ENCODE measurements at regions not wholly inside any gene's neighbourhood (a gene's known extent, or its start where the extent isn't known, plus 50 kb on each side); places are given as distances from the start of the nearest gene placed in this dataset.

- Histone ChIP-seq H3K27me3 (replicated peaks in 1 of 4; ENCODE audit: control insufficient read depth in 3 of 4, extremely low read depth in 1 of 4, insufficient read depth in 3 of 4, low read length in 3 of 4) (no peaks in the 10 kb centered on the region), H3K79me1 (ENCODE audit: low read depth, low read length) (no peaks in the 10 kb centered on the region), H3K18ac (ENCODE audit: extremely low read depth, low read length) (no peak overlapping the region), H2BK15ac (ENCODE audit: low read length) (no peak overlapping the region), H3K36me3 (ENCODE audit: control insufficient read depth in 2 of 4, insufficient read depth in 4 of 4, low read length in 3 of 4) (no peaks in the 10 kb centered on the region), H3K23me2 (ENCODE audit: low read depth, low read length) (peaks cover 2% of the 10 kb centered on the region; the same call in 1 of the 2 replicates), H3K79me2 (ENCODE audit: control insufficient read depth in 1 of 2, insufficient read depth in 2 of 2, low read length in 2 of 2) (no peaks in the 10 kb centered on the region), H3K9me3 (ENCODE audit: insufficient read depth in 2 of 2, low read depth in 1 of 2, low read length in 1 of 2) (no peaks in the 10 kb centered on the region), H3K4me2 (ENCODE audit: insufficient read depth in 1 of 2, low read depth in 2 of 2, low read length in 2 of 2) (0 out of 4 replicates have a peak overlapping the region, but pooled peaks of 1 of the 2 experiments have one; percentile 41), H3K23ac (ENCODE audit: insufficient read length) (no peak overlapping the region), H3K56ac (replicated peaks; ENCODE audit: insufficient read length, low read depth, low read length) (no peak overlapping the region), H3K9ac (replicated peaks in 1 of 4; ENCODE audit: extremely low read depth in 1 of 4, low read depth in 3 of 4, low read length in 3 of 4) (no peak overlapping the region), H3K27ac (ENCODE audit: low read depth, low read length) (no peak overlapping the region), H2AK5ac (ENCODE audit: low read depth, low read length) (no peak overlapping the region), H3K14ac (ENCODE audit: insufficient read length) (no peak overlapping the region), H4K8ac (ENCODE audit: extremely low read depth, insufficient read depth, low read length) (no peak overlapping the region), H2BK20ac (ENCODE audit: low read length) (no peak overlapping the region), H3K4me1 (replicated peaks in 1 of 4; ENCODE audit: control insufficient read depth in 3 of 4, insufficient read depth in 4 of 4, low read length in 3 of 4) (peaks cover 0 to 4% (median 0%) of the 10 kb centered on the region in 4 experiments; a peak in 1 of 7 replicates), H2AFZ (ENCODE audit: low read length) (no peak overlapping the region), H2BK12ac (ENCODE audit: low read depth, low read length) (no peak overlapping the region), H2BK5ac (ENCODE audit: low read depth, low read length) (no peak overlapping the region), H4K91ac (replicated peaks; ENCODE audit: insufficient read length, low read length) (no peak overlapping the region), H3K4me3 (ENCODE audit: extremely low read depth in 1 of 4, insufficient read depth in 2 of 4, low read depth in 3 of 4, low read length in 4 of 4) (no peak overlapping the region), H4K20me1 (replicated peaks in 1 of 2; ENCODE audit: control insufficient read depth in 1 of 2, insufficient read depth in 2 of 2, low read length in 2 of 2) (no peaks in the 10 kb centered on the region), H2BK120ac (replicated peaks; ENCODE audit: low read depth, low read length) (no peak overlapping the region), H3K4ac (replicated peaks; ENCODE audit: insufficient read length, low read depth, low read length) (no peak overlapping the region), H4K5ac (ENCODE audit: insufficient read length, low read depth, low read length) (no peak overlapping the region)
- FAIRE-seq (no peak), DNase-seq (ENCODE audit: low read depth in 1 of 2, low spot score in 2 of 2) (no peak)
- TF ChIP-seq CREB1 (IDR thresholded peaks at IDR 0.05): peak; percentile 32; the same call in 1 of the 2 replicates
- TF ChIP-seq YY1 (IDR thresholded peaks at IDR 0.05; ENCODE audit: low read depth, low read length): no peak
- TF ChIP-seq POLR2AphosphoS5 (IDR thresholded peaks at IDR 0.05; ENCODE audit: low read depth, low read length): no peak
- TF ChIP-seq, protein P1, sequence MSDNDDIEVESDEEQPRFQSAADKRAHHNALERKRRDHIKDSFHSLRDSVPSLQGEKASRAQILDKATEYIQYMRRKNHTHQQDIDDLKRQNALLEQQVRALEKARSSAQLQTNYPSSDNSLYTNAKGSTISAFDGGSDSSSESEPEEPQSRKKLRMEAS (IDR thresholded peaks at IDR 0.05): no peak
- no peak for TF ChIP-seq MAFK (IDR thresholded peaks at IDR 0.05; ENCODE audit: low read depth, low read length)
- no peak for TF ChIP-seq SIX5 (IDR thresholded peaks at IDR 0.05; ENCODE audit: low read depth, low read length)
- TF ChIP-seq BACH1 (IDR thresholded peaks at IDR 0.05; ENCODE audit: low read length): no peak
- TF ChIP-seq TAF7 (optimal IDR thresholded peaks at IDR 0.05; ENCODE audit: borderline replicate concordance, low read depth, low read length): no peak
- TF ChIP-seq GTF2F1 (IDR thresholded peaks at IDR 0.05; ENCODE audit: borderline replicate concordance, low read depth, low read length): no peak
- peak; percentile 68 for TF ChIP-seq TEAD4 (IDR thresholded peaks at IDR 0.05; ENCODE audit: low read depth, low read length)
- TF ChIP-seq, protein P2, sequence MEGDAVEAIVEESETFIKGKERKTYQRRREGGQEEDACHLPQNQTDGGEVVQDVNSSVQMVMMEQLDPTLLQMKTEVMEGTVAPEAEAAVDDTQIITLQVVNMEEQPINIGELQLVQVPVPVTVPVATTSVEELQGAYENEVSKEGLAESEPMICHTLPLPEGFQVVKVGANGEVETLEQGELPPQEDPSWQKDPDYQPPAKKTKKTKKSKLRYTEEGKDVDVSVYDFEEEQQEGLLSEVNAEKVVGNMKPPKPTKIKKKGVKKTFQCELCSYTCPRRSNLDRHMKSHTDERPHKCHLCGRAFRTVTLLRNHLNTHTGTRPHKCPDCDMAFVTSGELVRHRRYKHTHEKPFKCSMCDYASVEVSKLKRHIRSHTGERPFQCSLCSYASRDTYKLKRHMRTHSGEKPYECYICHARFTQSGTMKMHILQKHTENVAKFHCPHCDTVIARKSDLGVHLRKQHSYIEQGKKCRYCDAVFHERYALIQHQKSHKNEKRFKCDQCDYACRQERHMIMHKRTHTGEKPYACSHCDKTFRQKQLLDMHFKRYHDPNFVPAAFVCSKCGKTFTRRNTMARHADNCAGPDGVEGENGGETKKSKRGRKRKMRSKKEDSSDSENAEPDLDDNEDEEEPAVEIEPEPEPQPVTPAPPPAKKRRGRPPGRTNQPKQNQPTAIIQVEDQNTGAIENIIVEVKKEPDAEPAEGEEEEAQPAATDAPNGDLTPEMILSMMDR (IDR thresholded peaks at IDR 0.05; ENCODE audit: control extremely low read depth in 1 of 3, insufficient read depth in 1 of 3, low read depth in 1 of 3, low read length in 3 of 3): no peak
- CTCF ChIA-PET (ENCODE audit: partially characterized antibody): interaction anchor here (1.0 kb wide), 1 partner anchor 10 kb away, joined by 4 read pairs; no protein-coding TSS in a partner anchor
- POLR2A ChIA-PET (ENCODE audit: partially characterized antibody): no interaction called here
- WGBS, 2 experiments (ENCODE audit: extremely low coverage in 1 of 2, insufficient coverage in 1 of 2, insufficient read length in 1 of 2, insufficient replicate concordance in 2 of 2, low coverage in 1 of 2, low lambda C conversion rate in 2 of 2, missing lambda C conversion rate in 1 of 2): 57% methylated on average over 4 of the region's 5 CpGs; no CpG with 5 or more reads in 1 of the 2 experiments
These were observed 146.6 kb downstream of the RNF144B start for GRCh38 chr6:18533793-18534192.

Data from H1 (cell line).